HepG2 (cell line): ENCODE measurements at regions not wholly inside any gene's neighbourhood (a gene's known extent, or its start where the extent isn't known, plus 50 kb on each side); places are given as distances from the start of the nearest gene placed in this dataset.

ENCODE experiments used
- ATAC-seq: fragments of 200-7000 bp; cut with Tn5 transposase; 3 replicates; pipeline ENCODE4 v1.9.1; 2020; ENCODE audit warnings: mild to moderate bottlenecking, moderate library complexity
- BruUV-seq: library from RNA; stranded (reverse); fragments of 400-500 nt; replicated peaks from 2 replicates; lab custom pipeline; 2021; lab: Mats Ljungman, UMichigan
- CTCF ChIA-PET: fragments of 300-600 bp; formaldehyde crosslinking; extraction: SDS; loops from one replicate; lab custom pipeline; 2021; ENCODE audit warnings: low total read pairs, inconsistent platforms, low intra/inter-chr PET ratio; lab: Yijun Ruan, JAX
- POLR2A ChIA-PET: fragments of 350-600 bp; sonication (Branson Sonifier 250); formaldehyde crosslinking; loops from one replicate; lab custom pipeline; 2020; ENCODE audit warnings: antibody characterized with exemption, inconsistent platforms; lab: Yijun Ruan, JAX
- DNase-seq: peaks from one replicate; pipeline ENCODE4 v3.0.0-alpha.2; 2015; ENCODE audit warnings: low spot score
- FAIRE-seq: peaks from 3 replicates; lab custom pipeline; 2011; peaks lifted over from hg19 to GRCh38; lab: Jason Lieb, UNC
- H2AFZ ChIP-seq: one replicate; pipeline ENCODE4 v1.6.1; 2011; ENCODE audit warnings: low read length, inconsistent platforms
- H3K27ac ChIP-seq: fragments of 300-600 bp; 3 replicates; pipeline ENCODE4 v1.8.0; 2011; ENCODE audit warnings: mixed run types, mild to moderate bottlenecking, mixed read lengths, low read length, inconsistent platforms; ENCODE audit not compliant: insufficient read depth; ENCODE audit errors: extremely low read length
- H3K27me3 ChIP-seq, 2 experiments: fragments of 200-600 bp in 1 of 2; 2 replicates in 1 of 2; 3 replicates in 1 of 2; pipeline versions ENCODE4 v1.6.0 to v1.8.0; 2011; ENCODE audit warnings: low read length in 2 of 2, mild to moderate bottlenecking in 2 of 2, moderate library complexity in 2 of 2, inconsistent platforms in 1 of 2; ENCODE audit not compliant: insufficient read depth in 2 of 2, control insufficient read depth in 1 of 2
- H3K36me3 ChIP-seq, 2 experiments: fragments of 200-600 bp in 1 of 2; replicated peaks in 1 of 2; 2 replicates in 1 of 2; 3 replicates in 1 of 2; pipeline versions ENCODE4 v1.5.1 to v1.8.0; 2011; ENCODE audit warnings: low read length in 2 of 2, inconsistent platforms in 1 of 2; ENCODE audit not compliant: insufficient read depth in 2 of 2, control insufficient read depth in 1 of 2
- H3K4me1 ChIP-seq: 2 replicates; pipeline ENCODE4 v1.5.1; 2012; ENCODE audit warnings: low read length, inconsistent platforms; ENCODE audit not compliant: insufficient read depth
- H3K4me2 ChIP-seq: 2 replicates; pipeline ENCODE4 v1.6.0; 2011; ENCODE audit warnings: low read depth, low read length, inconsistent platforms
- H3K4me3 ChIP-seq, 3 experiments: fragments of 200-600 bp in 1 of 3; sonication (generic), shearing (Covaris generic) in 1 of 3; replicated peaks in 1 of 3; 2 replicates each; pipeline ENCODE4 v1.5.1; 2011 to 2016; ENCODE audit warnings: low read length in 3 of 3, inconsistent platforms in 2 of 3, low read depth in 2 of 3, mild to moderate bottlenecking in 2 of 3, control low read depth in 1 of 3, mixed read lengths in 1 of 3; ENCODE audit not compliant: insufficient read depth in 1 of 3
- H3K79me2 ChIP-seq: one replicate; pipeline ENCODE4 v1.6.1; 2011; ENCODE audit warnings: low read length, inconsistent platforms; ENCODE audit not compliant: insufficient read depth
- H3K9ac ChIP-seq: 2 replicates; pipeline ENCODE4 v1.6.0; 2011; ENCODE audit warnings: mild to moderate bottlenecking, low read depth, low read length, inconsistent platforms; ENCODE audit not compliant: insufficient read depth
- H3K9me3 ChIP-seq: 2 replicates; pipeline ENCODE4 v1.5.1; 2012; ENCODE audit warnings: mild to moderate bottlenecking, low read length
- H4K20me1 ChIP-seq: 2 replicates; pipeline ENCODE4 v1.6.0; 2011; ENCODE audit warnings: inconsistent platforms, mild to moderate bottlenecking, low read length, moderate library complexity; ENCODE audit not compliant: insufficient read depth
- MYNN ChIP-seq: sonication (generic); formaldehyde crosslinking; IDR thresholded peaks from 2 replicates; pipeline ENCODE4 v1.4.0; 2020; ENCODE audit warnings: mild to moderate bottlenecking, low read depth, missing genetic modification reagents
- NBN ChIP-seq: fragments of 450-650 bp; conservative IDR thresholded peaks from 2 replicates; pipeline ENCODE4 v1.6.1; 2017
- NFAT5 ChIP-seq: sonication (generic); formaldehyde crosslinking; IDR thresholded peaks from 2 replicates; pipeline ENCODE4 v1.4.0; 2020; ENCODE audit warnings: missing genetic modification reagents
- RBM22 ChIP-seq: fragments of 200-400 bp; formaldehyde crosslinking; optimal IDR thresholded peaks from 2 replicates; pipeline ENCODE3; 2017; ENCODE audit warnings: mild to moderate bottlenecking, low read length, moderate library complexity
- ZBTB7B ChIP-seq: sonication (generic); formaldehyde crosslinking; IDR thresholded peaks from 2 replicates; pipeline ENCODE4 v1.4.0; 2020; ENCODE audit warnings: missing genetic modification reagents
- ZNF142 ChIP-seq: sonication (generic); formaldehyde crosslinking; IDR thresholded peaks from 2 replicates; pipeline ENCODE4 v1.4.0; 2020; ENCODE audit warnings: missing genetic modification reagents
- ZNF501 ChIP-seq: sonication (generic); formaldehyde crosslinking; IDR thresholded peaks from 2 replicates; pipeline ENCODE4 v1.5.1; 2020; ENCODE audit warnings: mild to moderate bottlenecking, moderate library complexity, missing genetic modification reagents
- WGBS: methylation state at CpG from one replicate; pipeline ENCODE4 v1.1.6; 2017; ENCODE audit warnings: low lambda C conversion rate; 5-methylcytosine and 5-hydroxymethylcytosine counted together
- in situ Hi-C: cut with HindIII; loops from 2 replicates; pipeline ENCODE4 v1.10.0; 2017; ENCODE audit warnings: low pct_unique_long_range_greater_than_20kb; ENCODE audit not compliant: extremely low pct_ligation_motif_present
- intact Hi-C: fragments of 100-400 bp; cut with micrococcal nuclease; formaldehyde crosslinking; loops from one replicate; pipeline ENCODE4 v1.10.0; 2022; ENCODE audit not compliant: unreplicated experiment

GRCh38 chr5:15245913-15246312 lies 254.1 kb upstream of the FBXL7 start:
- Histone ChIP-seq H4K20me1 (no peaks in the 10 kb centered on the region), H3K4me3 (no peak overlapping the region), H3K79me2 (no peaks in the 10 kb centered on the region)
- no peak for FAIRE-seq
- no peak for TF ChIP-seq MYNN (CRISPR knock-in tag)
- TF ChIP-seq ZBTB7B (CRISPR knock-in tag), result no peak
- no peak for TF ChIP-seq ZNF501 (CRISPR knock-in tag)
- no peak for TF ChIP-seq RBM22
- no peak for TF ChIP-seq NBN
- TF ChIP-seq ZNF142 (CRISPR knock-in tag), result no peak
- no peak for TF ChIP-seq NFAT5
- TF ChIP-seq, all 625 proteins: peak for 0
- Histone ChIP-seq H3K27me3 (no peaks in the 10 kb centered on the region), H3K9me3 (peaks cover 45% of the 10 kb centered on the region), H3K4me1 (no peaks in the 10 kb centered on the region), H3K4me2 (no peak overlapping the region), H3K27ac (no peak overlapping the region), H3K36me3 (no peaks in the 10 kb centered on the region), H2AFZ (no peak overlapping the region), H3K9ac (no peak overlapping the region)
- intact Hi-C loops, result no loop called here
- in situ Hi-C loops, result no loop called here
- no TSS peak for BruUV-seq
- ChIA-PET CTCF (no interaction called here), POLR2A (no interaction called here)
- ATAC-seq (no peak), DNase-seq (no peak)
- 0% methylated on average over 1 of the region's 1 CpG for WGBS
